ENCODE measurements at regions not wholly inside any gene's neighbourhood (a gene's known extent, or its start where the extent isn't known, plus 50 kb on each side); places are given as distances from the start of the nearest gene placed in this dataset.

DNA sequence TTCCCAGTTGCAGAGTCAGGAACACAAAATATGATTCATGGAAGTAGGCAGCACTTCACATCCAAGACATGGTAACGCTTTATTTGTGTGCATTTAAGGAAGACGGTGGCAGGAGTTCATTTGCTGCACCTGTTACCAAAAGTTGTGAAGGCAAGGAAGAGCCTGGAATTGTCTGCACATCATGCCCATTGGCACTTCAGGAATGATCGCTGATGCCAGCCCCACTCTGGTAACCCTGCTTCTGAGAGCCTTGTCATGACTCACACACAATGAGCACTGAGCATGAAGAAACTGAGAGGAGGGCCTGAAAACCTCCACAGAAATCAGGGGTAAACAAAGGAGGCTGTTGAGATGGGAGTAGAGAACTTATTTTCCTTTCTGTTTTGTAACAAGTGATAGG, 181.1 kb downstream of the RPS12 start:
- TF ChIP-seq CTCF (IDR thresholded peaks at IDR 0.05) (no peak), POLR2A (IDR thresholded peaks at IDR 0.05) (no peak), POLR2AphosphoS5 (IDR thresholded peaks at IDR 0.05) (no peak)

All from prostate gland (tissue), 2 donors.